Activated naive CD4-positive, alpha-beta T cell treated with anti-CD3 and anti-CD28 coated beads, Interleukin-2, amount 50 U/mL, for 72 hours (primary cell): ENCODE measurements at regions not wholly inside any gene's neighbourhood (a gene's known extent, or its start where the extent isn't known, plus 50 kb on each side); places are given as distances from the start of the nearest gene placed in this dataset.

Experiments
- ATAC-seq, 2 donors: fragments of 150-1000 bp; cut with Tn5 transposase; 2 replicates each; pipeline ENCODE4 v1.10.0; 2021; ENCODE audit warnings: mild to moderate bottlenecking in 2 of 2, moderate library complexity in 2 of 2
- DNase-seq, 2 donors: peaks; one replicate each; pipeline ENCODE4 v3.0.0; 2021 to 2022; ENCODE audit warnings: low spot score in 2 of 2
- H3K27ac Mint-ChIP-seq, 2 donors: one replicate each; pipeline ENCODE4 v1.8.0; 2022; ENCODE audit warnings: mild to moderate bottlenecking in 2 of 2, mixed read lengths in 2 of 2
- H3K36me3 Mint-ChIP-seq, 2 donors: one replicate each; pipeline ENCODE4 v1.8.0; 2022; ENCODE audit warnings: mixed read lengths in 2 of 2
- H3K9me3 Mint-ChIP-seq, 2 donors: one replicate each; pipeline ENCODE4 v1.8.0; 2022; ENCODE audit warnings: mixed read lengths in 2 of 2

DNA sequence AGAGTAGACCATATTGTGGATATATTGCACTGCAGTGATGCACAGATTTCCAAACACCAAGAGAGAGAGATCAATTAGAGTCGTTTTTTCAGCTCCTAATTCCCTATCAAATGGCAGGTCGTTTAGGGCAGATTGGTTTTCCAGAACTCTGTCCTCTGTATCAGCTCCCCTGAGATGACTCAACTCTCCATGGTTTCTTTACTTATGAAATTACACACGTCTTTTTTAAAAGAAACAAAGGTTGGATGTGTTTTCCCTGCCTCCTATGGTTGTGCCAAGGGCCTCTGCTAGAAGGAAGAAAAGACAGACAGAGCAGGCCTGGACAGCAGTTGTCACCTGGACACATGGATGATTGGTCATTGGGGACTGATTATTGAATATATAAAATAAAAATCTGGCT lies 478.1 kb upstream of the NBEA start:
- Mint-ChIP-seq H3K36me3 (no peaks in the 10 kb centered on the region), H3K27ac (no peak overlapping the region), H3K9me3 (peaks cover 0 to 19% of the 10 kb centered on the region in 2 donors)
- ATAC-seq, result no peak
- no peak for DNase-seq

DNA sequence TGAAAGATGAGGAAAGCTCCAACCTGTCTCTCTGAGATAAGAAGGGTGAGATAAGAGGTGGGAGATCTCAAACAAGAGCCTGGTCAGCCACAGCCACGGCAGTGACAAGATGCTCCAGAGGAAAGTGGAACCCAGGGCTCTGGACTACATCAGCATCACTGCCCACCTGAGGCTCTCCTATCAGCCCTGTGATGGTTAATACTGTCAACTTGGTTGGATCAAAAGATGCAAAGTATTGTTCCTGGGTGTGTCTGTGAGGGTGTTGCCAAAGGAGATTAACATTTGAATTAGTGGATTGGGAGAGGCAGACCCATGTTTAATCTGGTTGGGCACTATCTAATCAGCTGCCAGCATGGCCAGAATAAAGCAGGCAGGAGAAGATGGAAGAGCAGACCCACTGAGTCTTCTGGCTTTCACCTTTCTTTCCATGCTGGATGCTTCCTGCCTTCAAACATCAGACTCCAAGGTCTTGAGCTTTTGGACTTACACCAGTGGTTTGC lies 476.6 kb upstream of the NBEA start:
- H3K27ac Mint-ChIP-seq, result no peak overlapping the region
- no peak for ATAC-seq
- peaks cover 0 to 16% of the 10 kb centered on the region in 2 donors for H3K9me3 Mint-ChIP-seq
- no peaks in the 10 kb centered on the region for H3K36me3 Mint-ChIP-seq
- no peak for DNase-seq

DNA sequence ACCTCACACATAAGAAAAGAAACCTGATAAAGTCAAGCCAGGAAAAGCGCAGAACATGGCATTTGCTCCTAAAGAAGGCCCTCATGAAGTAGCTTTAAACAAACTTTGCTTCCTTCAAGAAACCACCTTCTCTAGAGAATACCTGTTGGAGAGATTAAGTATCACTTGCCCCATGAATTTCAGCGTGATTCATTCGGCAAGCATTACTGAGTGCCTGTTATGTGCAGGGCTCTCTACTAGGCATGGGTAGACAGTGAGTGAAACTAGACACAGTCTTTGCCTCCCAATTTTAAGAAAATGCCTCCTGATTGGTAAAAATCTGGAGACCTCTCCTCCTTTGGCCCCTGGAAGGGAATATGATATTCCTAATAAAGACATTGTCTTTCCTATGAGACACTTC lies 475.8 kb upstream of the NBEA start:
- H3K36me3 Mint-ChIP-seq, result no peaks in the 10 kb centered on the region
- ATAC-seq (no peak), DNase-seq (no peak)
- H3K9me3 Mint-ChIP-seq, result peaks cover 0 to 9% of the 10 kb centered on the region in 2 donors
- H3K27ac Mint-ChIP-seq, result no peak overlapping the region

DNA sequence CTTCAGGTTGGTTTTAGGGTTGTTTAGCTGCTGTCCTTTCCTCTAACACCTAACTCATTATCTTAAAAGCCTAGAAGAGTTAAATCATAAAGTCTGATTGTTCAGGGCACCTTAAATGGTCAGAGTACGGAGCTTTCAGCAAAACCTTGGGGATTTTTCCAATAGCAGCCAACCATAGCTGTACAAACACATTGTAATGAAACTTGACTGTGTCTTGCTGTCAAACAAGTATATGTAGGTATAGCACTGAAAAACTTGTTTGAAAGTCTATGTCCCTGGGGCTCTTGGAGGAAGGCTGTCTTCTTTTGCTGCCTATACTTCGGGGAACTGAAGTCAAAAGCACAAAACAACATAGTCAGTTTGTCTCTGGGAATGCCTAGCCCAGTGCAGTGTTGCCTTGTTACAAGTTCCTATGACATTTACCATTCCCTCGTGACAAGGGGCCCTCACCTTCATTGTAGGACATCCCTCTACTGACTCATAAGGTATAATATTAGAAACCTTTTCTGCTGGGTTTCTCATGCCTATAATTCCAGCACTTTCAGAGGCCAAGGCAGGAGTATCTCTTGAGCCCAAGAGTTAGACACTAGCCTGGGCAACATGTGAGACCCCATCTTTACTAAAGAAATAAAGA lies 474.5 kb upstream of the NBEA start:
- ATAC-seq, result no peak

DNA sequence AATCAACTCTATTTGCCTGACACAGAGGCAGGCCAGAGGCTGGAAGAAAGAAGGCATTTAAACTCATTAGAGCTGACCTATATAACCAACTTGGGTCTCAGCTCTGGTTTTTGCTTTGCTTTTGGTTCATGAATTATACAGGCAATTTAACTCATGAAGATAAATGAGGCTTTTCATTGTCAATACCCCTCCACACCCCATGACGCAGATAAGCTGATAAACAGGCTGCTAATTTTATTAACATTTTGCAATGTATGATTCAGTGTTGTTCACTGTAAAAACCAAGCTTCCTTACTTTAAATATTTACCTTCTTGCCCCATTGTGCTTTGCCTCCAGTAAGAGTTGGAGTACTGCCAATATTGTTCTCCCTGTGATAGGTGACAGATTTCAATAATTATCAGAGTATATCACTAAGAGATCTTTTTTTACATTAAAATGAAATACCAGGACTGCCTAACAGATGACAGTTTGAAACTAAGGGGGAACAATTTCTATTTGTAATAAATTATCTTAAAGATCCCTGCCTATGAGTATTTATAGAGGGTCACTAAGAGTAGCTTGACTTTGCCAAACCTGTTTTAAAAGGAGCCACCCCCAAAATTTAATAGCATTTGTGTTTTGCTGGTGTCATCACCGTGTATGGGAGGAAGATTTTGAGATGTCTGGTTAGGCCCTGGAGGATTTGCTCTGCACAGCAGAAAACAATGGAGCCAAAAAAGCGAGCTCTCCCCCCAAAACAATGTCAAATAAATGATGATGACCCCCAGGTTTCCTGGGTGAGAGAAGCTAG lies 472.7 kb upstream of the NBEA start:
- DNase-seq, result no peak
- Mint-ChIP-seq H3K27ac (no peak overlapping the region), H3K9me3 (peaks cover 0 to 5% of the 10 kb centered on the region in 2 donors), H3K36me3 (no peaks in the 10 kb centered on the region)
- no peak for ATAC-seq

More for the DNA sequence above, 474.5 kb upstream of the NBEA start:
- peaks cover 0 to 5% of the 10 kb centered on the region in 2 donors for H3K9me3 Mint-ChIP-seq
- H3K36me3 Mint-ChIP-seq, result no peaks in the 10 kb centered on the region
- H3K27ac Mint-ChIP-seq, result no peak overlapping the region
- DNase-seq, result no peak

DNA sequence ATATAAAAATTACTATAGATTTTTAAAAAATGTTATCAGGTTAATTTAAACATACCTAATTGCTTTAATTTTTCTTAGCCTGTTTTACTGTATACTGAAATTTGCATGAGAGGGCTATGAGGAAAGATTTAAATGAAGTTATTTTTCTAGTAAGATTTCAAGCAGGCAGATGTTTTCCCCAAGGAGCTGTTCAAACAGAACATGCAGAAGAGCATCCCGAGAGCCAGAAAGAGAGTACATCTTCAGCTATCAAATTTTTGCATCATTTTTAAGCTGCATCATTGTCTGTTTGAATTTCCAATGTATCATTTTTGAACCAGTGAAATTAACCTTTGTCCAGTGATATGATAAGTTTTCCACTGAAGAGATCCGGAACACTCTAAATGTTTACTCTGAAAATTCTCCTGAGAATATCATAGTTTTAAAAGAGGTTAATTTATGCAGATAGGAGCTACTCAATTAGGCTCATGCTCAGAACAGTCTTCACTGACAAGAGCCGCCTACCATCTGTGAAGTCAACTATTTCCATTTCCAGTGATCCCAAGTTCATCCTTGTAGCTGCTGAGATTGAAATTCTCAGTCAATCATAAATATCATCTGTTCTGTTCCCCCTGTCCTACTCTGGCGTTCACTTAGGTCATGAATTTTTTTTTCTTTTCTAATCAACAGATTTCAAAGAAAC lies 467.7 kb upstream of the NBEA start:
- ATAC-seq, result no peak
- DNase-seq, result no peak
- Mint-ChIP-seq H3K9me3 (peaks cover 5 to 8% of the 10 kb centered on the region in 2 donors), H3K36me3 (no peaks in the 10 kb centered on the region), H3K27ac (no peak overlapping the region)

DNA sequence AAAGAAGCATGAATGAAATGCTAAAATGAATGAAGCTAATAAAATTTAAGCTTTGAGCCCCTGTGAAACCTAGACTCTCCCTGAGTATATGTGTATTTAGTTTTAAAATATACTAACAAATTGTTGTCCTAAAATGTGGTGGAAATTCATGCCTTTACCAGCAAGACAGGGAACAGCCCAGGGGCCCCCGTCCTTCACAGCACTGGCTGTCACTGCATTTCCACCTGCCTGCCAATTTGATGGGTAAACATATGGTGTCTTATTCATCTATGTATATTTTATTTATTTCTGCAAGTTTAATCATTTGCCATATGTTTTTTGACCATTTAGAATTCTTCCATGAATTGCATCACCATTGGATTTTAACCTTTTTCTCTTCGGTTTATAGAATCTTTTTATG lies 463.7 kb upstream of the NBEA start:
- H3K36me3 Mint-ChIP-seq, result no peaks in the 10 kb centered on the region
- ATAC-seq (no peak), DNase-seq (no peak)
- H3K9me3 Mint-ChIP-seq, result peaks cover 5 to 8% of the 10 kb centered on the region in 2 donors
- no peak overlapping the region for H3K27ac Mint-ChIP-seq

DNA sequence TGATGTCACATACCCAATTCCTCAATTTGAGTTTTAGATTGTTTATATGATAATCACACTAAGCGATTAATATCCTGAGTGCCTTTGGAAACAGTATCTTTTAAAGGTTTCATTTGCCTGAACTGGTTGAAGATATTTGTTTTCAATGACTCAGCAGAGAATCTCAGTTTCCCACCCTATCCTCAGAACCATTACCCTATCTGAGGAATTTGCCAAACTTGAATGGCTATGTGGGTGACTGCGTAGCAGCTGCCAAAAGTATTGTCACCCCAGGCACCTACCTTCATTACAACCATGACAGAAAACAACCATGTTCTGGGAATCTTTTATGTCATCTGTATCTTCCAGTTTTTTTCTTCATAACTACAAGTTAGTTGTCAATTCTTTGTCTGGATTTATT lies 440.1 kb upstream of the NBEA start:
- peaks cover 5 to 7% of the 10 kb centered on the region in 2 donors for H3K9me3 Mint-ChIP-seq
- no peak overlapping the region for H3K27ac Mint-ChIP-seq
- DNase-seq (no peak), ATAC-seq (no peak)
- H3K36me3 Mint-ChIP-seq, result peaks cover 0 to 8% of the 10 kb centered on the region in 2 donors

DNA sequence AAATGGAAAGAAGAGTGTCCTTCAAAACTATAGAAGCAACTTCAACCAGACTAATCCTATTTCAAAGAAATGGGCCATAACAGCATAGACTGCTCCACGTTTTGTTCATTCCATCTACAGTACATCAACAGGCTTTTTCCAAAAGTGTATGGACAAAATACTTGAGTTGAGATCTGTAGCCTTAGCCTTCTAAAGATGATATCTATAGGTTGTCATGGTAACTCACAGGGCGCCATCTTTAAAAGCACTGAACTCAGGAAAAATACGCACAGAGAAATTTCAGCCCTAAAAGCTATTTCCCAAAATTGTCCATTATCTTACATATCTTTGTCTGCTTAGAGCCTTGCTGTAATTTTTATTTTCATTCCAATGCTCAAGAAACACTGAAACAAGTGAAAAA lies 439.4 kb upstream of the NBEA start:
- ATAC-seq (no peak), DNase-seq (no peak)
- H3K27ac Mint-ChIP-seq, result no peak overlapping the region
- peaks cover 0 to 8% of the 10 kb centered on the region in 2 donors for H3K36me3 Mint-ChIP-seq
- H3K9me3 Mint-ChIP-seq, result peaks cover 5 to 13% of the 10 kb centered on the region in 2 donors

DNA sequence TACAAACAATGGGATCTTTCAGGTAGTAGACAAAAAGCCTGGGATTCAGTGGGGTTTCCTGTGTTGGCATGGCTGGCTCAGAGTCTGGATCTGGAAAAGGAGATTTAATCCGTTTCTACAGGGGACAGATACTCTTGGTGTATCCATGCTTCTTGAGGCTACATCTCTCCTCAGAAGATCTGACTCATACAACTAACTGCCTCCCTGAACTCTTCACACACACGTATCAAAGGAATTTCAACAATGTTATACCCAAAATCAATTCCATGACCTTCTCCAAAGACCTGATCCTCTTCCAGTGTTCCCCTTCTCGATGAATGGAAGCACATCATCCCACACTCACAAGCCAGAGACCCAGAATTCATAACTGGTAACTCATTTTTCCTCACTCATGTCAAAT lies 435.3 kb upstream of the NBEA start:
- Mint-ChIP-seq H3K27ac (no peak overlapping the region), H3K9me3 (peaks cover 12 to 23% of the 10 kb centered on the region in 2 donors), H3K36me3 (peaks cover 0 to 8% of the 10 kb centered on the region in 2 donors)
- ATAC-seq (no peak), DNase-seq (no peak)

DNA sequence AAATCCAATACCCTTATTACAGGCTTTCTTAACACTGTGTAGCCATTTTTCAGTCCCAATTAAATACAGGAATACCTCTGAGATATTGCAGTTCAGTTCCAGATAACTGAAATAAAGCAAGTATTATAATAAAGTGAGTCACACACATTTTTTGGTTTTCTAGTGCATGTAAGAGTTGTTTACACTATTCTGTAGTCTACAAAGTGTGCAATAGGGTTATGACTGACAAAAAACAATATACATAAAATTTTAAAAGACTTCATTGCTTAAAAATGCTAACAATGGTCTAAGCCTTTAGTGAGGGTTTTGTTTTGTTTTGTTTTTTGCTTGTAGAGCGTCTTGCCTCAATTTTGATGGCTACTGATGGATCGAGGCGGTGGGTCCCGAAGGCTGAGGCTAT lies 434.4 kb upstream of the NBEA start:
- DNase-seq (no peak), ATAC-seq (no peak)
- Mint-ChIP-seq H3K36me3 (peaks cover 0 to 8% of the 10 kb centered on the region in 2 donors), H3K27ac (no peak overlapping the region), H3K9me3 (peaks cover 12 to 23% of the 10 kb centered on the region in 2 donors)

DNA sequence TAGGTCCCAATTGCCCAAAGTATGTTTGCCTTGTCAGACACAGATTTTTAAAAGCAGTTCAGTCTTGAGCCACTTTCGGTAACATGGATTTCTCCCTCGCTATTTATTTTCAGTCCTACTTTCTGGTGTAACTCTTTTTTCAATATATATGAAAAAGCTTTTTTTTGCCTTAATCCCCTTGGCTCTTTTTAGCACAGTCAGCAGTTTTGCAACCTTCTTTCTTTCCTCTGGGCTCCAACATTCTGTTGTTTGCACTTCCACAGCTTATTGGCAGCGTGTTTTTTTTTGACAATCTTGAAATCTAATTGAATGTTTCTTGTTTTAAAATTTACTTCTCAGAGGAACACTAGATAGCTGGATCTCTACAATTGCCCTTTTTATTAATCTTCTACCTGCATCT lies 429.3 kb upstream of the NBEA start:
- H3K9me3 Mint-ChIP-seq, result peaks cover 19 to 20% of the 10 kb centered on the region in 2 donors
- ATAC-seq (no peak), DNase-seq (no peak)
- H3K27ac Mint-ChIP-seq, result no peak overlapping the region
- H3K36me3 Mint-ChIP-seq, result no peaks in the 10 kb centered on the region

DNA sequence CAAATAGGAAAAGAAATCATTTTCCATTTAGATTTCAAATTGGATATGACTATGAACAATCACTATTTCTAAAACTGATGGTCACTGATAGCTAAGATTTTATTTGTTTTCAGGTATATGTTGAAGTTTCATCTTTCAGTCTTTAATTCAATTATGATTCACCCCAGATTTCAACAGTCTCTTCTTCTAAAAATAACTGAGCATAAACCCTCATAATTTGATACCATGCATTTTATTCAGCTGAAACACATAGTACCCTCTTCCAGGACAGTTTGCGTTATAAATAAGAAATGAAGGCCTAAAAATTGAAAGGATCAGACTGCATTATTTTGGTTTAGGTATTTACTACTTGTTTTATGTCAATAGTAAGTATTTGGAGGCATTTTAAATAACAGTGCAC lies 428.5 kb upstream of the NBEA start:
- DNase-seq (no peak), ATAC-seq (no peak)
- H3K27ac Mint-ChIP-seq, result no peak overlapping the region
- H3K36me3 Mint-ChIP-seq, result no peaks in the 10 kb centered on the region
- peaks cover 19% of the 10 kb centered on the region in 2 donors for H3K9me3 Mint-ChIP-seq

DNA sequence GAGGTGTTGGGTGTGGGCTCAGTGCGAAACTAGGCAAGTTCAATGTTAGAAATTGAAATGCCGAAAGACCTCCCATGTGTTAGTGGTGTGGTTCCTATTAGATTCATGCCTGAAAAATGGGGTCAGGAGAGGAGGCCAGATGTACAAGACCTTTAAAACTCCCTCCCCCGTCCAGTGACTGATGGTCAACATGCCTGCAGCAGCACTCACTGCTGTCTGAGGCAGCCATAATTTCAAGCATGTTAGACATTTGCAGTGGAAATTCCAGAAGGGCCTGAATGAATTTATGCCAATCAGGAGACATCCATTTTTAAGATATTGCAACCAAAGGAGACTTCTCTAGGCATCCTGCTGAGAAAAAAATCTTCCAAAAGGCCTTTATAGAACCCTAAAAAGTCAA lies 426.9 kb upstream of the NBEA start:
- DNase-seq, result no peak
- no peak overlapping the region for H3K27ac Mint-ChIP-seq
- peaks cover 13 to 15% of the 10 kb centered on the region in 2 donors for H3K9me3 Mint-ChIP-seq
- H3K36me3 Mint-ChIP-seq, result no peaks in the 10 kb centered on the region
- ATAC-seq, result no peak

DNA sequence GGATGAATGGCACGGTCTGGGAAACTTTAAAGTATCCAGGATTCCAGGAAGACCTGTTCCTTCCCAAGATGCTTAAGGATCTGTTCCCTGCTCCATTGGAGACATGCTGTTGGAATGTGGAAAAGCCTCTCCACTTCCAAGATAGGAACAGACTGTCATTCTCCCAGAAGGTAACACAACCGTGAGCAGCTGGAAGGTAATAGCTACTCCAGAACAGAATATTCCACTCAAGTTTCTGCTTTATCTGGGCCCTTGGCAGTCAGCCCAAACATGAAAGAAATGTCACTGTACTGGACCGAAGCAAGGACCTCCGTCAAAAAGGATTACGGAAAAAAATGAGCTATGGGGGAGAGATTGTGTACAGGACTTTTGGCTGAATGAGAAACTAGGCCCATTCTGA lies 420.9 kb upstream of the NBEA start:
- H3K9me3 Mint-ChIP-seq, result peaks cover 0 to 3% of the 10 kb centered on the region in 2 donors
- DNase-seq, result no peak

DNA sequence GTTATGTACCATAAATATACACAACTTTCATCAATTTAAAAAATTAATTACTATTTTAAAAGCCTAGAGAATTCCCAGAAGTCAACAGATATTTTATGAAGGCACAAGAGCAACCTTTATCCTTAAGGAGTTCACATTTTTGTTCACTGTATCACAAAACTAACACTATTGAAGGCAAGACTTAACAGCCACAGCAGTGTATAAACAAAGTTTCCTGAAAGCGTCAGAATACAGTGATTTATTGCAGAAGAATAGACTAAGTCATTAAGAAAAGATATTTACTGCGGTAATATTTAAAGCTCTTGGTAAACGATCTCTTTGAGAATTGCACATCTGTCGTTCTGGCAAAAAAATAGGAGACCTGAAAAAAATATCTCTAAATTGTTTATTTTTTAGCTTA lies 419.3 kb upstream of the NBEA start:
- DNase-seq (no peak), ATAC-seq (no peak)
- Mint-ChIP-seq H3K36me3 (no peaks in the 10 kb centered on the region), H3K27ac (no peak overlapping the region), H3K9me3 (peaks cover 0 to 5% of the 10 kb centered on the region in 2 donors)

More for the DNA sequence above, 420.9 kb upstream of the NBEA start:
- Mint-ChIP-seq H3K27ac (no peak overlapping the region), H3K36me3 (no peaks in the 10 kb centered on the region)
- ATAC-seq, result no peak

DNA sequence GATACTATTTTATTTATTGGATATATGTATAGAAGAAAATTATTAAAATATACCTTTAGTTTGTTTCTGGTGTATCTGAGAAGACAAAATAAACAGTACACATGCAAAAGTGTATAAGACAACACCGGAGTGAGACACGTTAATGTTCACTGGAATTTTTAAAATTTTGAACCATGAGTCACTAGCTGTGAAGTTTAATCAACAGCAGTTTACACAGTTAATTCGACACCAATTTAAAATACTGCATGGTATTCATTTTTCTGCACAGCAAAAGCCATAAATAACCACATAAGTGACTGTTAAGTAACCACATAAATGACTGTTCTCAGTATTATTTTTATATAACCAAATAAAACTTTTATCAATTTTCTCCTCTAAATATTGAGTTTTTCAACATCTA lies 418.7 kb upstream of the NBEA start:
- Mint-ChIP-seq H3K27ac (no peak overlapping the region), H3K9me3 (peaks cover 0 to 5% of the 10 kb centered on the region in 2 donors), H3K36me3 (no peaks in the 10 kb centered on the region)
- DNase-seq (no peak), ATAC-seq (no peak)
